ENCODE measurements at regions not wholly inside any gene's neighbourhood (a gene's known extent, or its start where the extent isn't known, plus 50 kb on each side); places are given as distances from the start of the nearest gene placed in this dataset.

DNA sequence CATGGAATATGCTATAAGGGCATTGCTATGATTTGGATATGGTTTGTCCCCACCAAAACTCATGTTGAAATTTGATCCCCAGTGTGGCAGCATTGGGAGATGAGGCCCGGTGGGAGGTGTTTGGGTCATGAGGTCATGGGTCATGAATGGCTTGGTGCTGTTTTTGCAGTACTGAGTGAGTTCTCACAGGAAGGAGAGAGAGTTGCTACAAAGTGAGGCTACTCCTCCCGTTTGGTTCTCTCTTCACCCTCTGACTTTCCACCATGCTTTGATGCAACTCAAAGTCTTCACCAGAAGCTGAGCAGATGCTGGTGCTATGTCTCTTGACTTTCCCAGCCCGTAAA is 388.1 kb upstream of the TMPO start:
- TF ChIP-seq, protein P1, sequence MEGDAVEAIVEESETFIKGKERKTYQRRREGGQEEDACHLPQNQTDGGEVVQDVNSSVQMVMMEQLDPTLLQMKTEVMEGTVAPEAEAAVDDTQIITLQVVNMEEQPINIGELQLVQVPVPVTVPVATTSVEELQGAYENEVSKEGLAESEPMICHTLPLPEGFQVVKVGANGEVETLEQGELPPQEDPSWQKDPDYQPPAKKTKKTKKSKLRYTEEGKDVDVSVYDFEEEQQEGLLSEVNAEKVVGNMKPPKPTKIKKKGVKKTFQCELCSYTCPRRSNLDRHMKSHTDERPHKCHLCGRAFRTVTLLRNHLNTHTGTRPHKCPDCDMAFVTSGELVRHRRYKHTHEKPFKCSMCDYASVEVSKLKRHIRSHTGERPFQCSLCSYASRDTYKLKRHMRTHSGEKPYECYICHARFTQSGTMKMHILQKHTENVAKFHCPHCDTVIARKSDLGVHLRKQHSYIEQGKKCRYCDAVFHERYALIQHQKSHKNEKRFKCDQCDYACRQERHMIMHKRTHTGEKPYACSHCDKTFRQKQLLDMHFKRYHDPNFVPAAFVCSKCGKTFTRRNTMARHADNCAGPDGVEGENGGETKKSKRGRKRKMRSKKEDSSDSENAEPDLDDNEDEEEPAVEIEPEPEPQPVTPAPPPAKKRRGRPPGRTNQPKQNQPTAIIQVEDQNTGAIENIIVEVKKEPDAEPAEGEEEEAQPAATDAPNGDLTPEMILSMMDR (IDR thresholded peaks at IDR 0.05; ENCODE audit: low read length): no peak
- TF ChIP-seq EZH2phosphoT487 (IDR thresholded peaks at IDR 0.05; ENCODE audit: low read length) (no peak), EZH2 (optimal IDR thresholded peaks at IDR 0.05; ENCODE audit: low read depth, low read length) (no peak)
